ENCODE measurements at regions not wholly inside any gene's neighbourhood (a gene's known extent, or its start where the extent isn't known, plus 50 kb on each side); places are given as distances from the start of the nearest gene placed in this dataset.

GRCh38 chr6:78561015-78561414, 306.3 kb upstream of the IRAK1BP1 start:
- Histone ChIP-seq H3K4me3 (no peak overlapping the region), H3K27ac (ENCODE audit: low read depth) (no peak overlapping the region), H3K79me2 (replicated peaks; ENCODE audit: insufficient read depth) (no peaks in the 10 kb centered on the region), H3K36me3 (ENCODE audit: insufficient read depth) (no peaks in the 10 kb centered on the region), H3K4me2 (no peak overlapping the region), H2AFZ (no peak overlapping the region), H3K27me3 (ENCODE audit: insufficient read depth) (no peaks in the 10 kb centered on the region), H3K4me1 (ENCODE audit: insufficient read depth) (no peaks in the 10 kb centered on the region), H4K20me1 (replicated peaks; ENCODE audit: insufficient read depth) (no peaks in the 10 kb centered on the region), H3F3A (replicated peaks; ENCODE audit: low read depth) (no peaks in the 10 kb centered on the region), H3K9me2 (ENCODE audit: insufficient read depth) (no peaks in the 10 kb centered on the region)
- Mint-ChIP-seq H3K27ac (no peak overlapping the region), H3K4me1 (peaks cover 5% of the 10 kb centered on the region; the same call in 2 of the 3 replicates), H3K27me3 (ENCODE audit: insufficient read depth, low read depth, poor library complexity) (no peaks in the 10 kb centered on the region), H3K36me3 (ENCODE audit: low read depth) (peaks cover 11% of the 10 kb centered on the region), H3K4me3 (no peak overlapping the region), H3K9me3 (peaks cover 22% of the 10 kb centered on the region)
- DNase-seq (ENCODE audit: low spot score), result no peak
- no peak for ATAC-seq
- TF ChIP-seq ZNF331 (CRISPR knock-in tag; IDR thresholded peaks at IDR 0.05; ENCODE audit: low read depth) (no peak), CREB1 (CRISPR knock-in tag; IDR thresholded peaks at IDR 0.05; ENCODE audit: low read depth) (no peak)

GRCh38 chr6:78565997-78566396, 301.4 kb upstream of the IRAK1BP1 start:
- no peak overlapping the region for H3K4me3 Mint-ChIP-seq
- Histone ChIP-seq H2AFZ (no peak overlapping the region), H3K4me2 (no peak overlapping the region), H3K36me3 (ENCODE audit: insufficient read depth) (no peaks in the 10 kb centered on the region; the same call in 1 of the 2 replicates), H3F3A (replicated peaks; ENCODE audit: low read depth) (no peaks in the 10 kb centered on the region), H3K27me3 (ENCODE audit: insufficient read depth) (no peaks in the 10 kb centered on the region), H3K4me1 (ENCODE audit: insufficient read depth) (peaks cover 7% of the 10 kb centered on the region; the same call in 1 of the 2 replicates), H3K79me2 (replicated peaks; ENCODE audit: insufficient read depth) (no peaks in the 10 kb centered on the region), H3K27ac (ENCODE audit: low read depth) (no peak overlapping the region), H3K9me2 (ENCODE audit: insufficient read depth) (no peaks in the 10 kb centered on the region; the same call in 1 of the 2 replicates), H3K4me3 (no peak overlapping the region), H4K20me1 (replicated peaks; ENCODE audit: insufficient read depth) (no peaks in the 10 kb centered on the region)
- H3K27me3 Mint-ChIP-seq (ENCODE audit: insufficient read depth, low read depth, poor library complexity), result peaks cover 2% of the 10 kb centered on the region
- H3K9me3 Mint-ChIP-seq, result peaks cover 40% of the 10 kb centered on the region
- TF ChIP-seq ZNF462 (CRISPR knock-in tag; IDR thresholded peaks at IDR 0.05) (no peak), JUNB (IDR thresholded peaks at IDR 0.05; ENCODE audit: unreplicated experiment) (no peak), REST (IDR thresholded peaks at IDR 0.05; ENCODE audit: unreplicated experiment) (no peak), CREB1 (CRISPR knock-in tag; IDR thresholded peaks at IDR 0.05; ENCODE audit: low read depth) (no peak), NANOG (IDR thresholded peaks at IDR 0.05; ENCODE audit: borderline replicate concordance) (no peak), ZNF114 (CRISPR knock-in tag; IDR thresholded peaks at IDR 0.05) (no peak), ZNF331 (CRISPR knock-in tag; IDR thresholded peaks at IDR 0.05; ENCODE audit: low read depth) (no peak), POLR2AphosphoS5 (IDR thresholded peaks at IDR 0.05; ENCODE audit: low read depth) (no peak)
- peaks cover 11% of the 10 kb centered on the region for H3K4me1 Mint-ChIP-seq
- H3K27ac Mint-ChIP-seq, result no peak overlapping the region
- peaks cover 36% of the 10 kb centered on the region; the same call in 2 of the 3 replicates for H3K36me3 Mint-ChIP-seq (ENCODE audit: low read depth)
- ATAC-seq (no peak), DNase-seq (ENCODE audit: low spot score) (no peak)

Measured in GM23338 (cell line).